HCT116 (cell line): ENCODE measurements at regions not wholly inside any gene's neighbourhood (a gene's known extent, or its start where the extent isn't known, plus 50 kb on each side); places are given as distances from the start of the nearest gene placed in this dataset.

ENCODE experiments used
- EGR1 ChIP-seq: IDR thresholded peaks from 2 replicates; pipeline ENCODE4 v1.6.1; 2012; ENCODE audit warnings: low read depth
- EZH2 ChIP-seq: fragments of 200-600 bp; sonication (generic); IDR thresholded peaks from 2 replicates; pipeline ENCODE4 v1.6.1; 2017; ENCODE audit warnings: antibody characterized with exemption, mixed run types
- JUND ChIP-seq: IDR thresholded peaks from 2 replicates; pipeline ENCODE4 v1.6.1; 2012
- POLR2A ChIP-seq: IDR thresholded peaks from 2 replicates; pipeline ENCODE4 v1.7.0; 2011; ENCODE audit warnings: borderline replicate concordance; ENCODE audit not compliant: insufficient read depth, insufficient read length; ENCODE audit errors: extremely low read depth
- POLR2AphosphoS5 ChIP-seq: IDR thresholded peaks from 2 replicates; pipeline ENCODE4 v1.6.1; 2011; ENCODE audit warnings: mild to moderate bottlenecking, low read depth, low read length, moderate library complexity
- RAD21 ChIP-seq: IDR thresholded peaks from 2 replicates; pipeline ENCODE4 v1.6.1; 2012; ENCODE audit warnings: low read depth, mild to moderate bottlenecking
- SRF ChIP-seq: IDR thresholded peaks from 2 replicates; pipeline ENCODE4 v1.6.1; 2012; ENCODE audit warnings: low read depth
- YY1 ChIP-seq: IDR thresholded peaks from 2 replicates; pipeline ENCODE4 v1.6.1; 2011; ENCODE audit warnings: low read length, low read depth, moderate library complexity, mild to moderate bottlenecking; ENCODE audit not compliant: insufficient replicate concordance; ENCODE audit errors: extremely low read depth
- ZFX ChIP-seq: fragments of 450-650 bp; IDR thresholded peaks from 2 replicates; pipeline ENCODE4 v1.6.1; 2017
- ZNF274 ChIP-seq: fragments of 200-500 bp; sonication (Bioruptor generic); IDR thresholded peaks from 2 replicates; pipeline ENCODE4 v1.6.1; 2014; ENCODE audit warnings: mild to moderate bottlenecking, low read depth, low read length, inconsistent platforms
- TF ChIP-seq, protein P1 (sequence below), 3 experiments: fragments of 200-600 bp in 1 of 3; sonication (generic) in 1 of 3; IDR thresholded peaks in 2 of 3; conservative IDR thresholded peaks in 1 of 3; 2 replicates each; pipeline ENCODE4 v1.5.1; 2012 to 2017; ENCODE audit warnings: low read depth in 2 of 3, low read length in 2 of 3, antibody characterized with exemption in 1 of 3, borderline replicate concordance in 1 of 3, control low read depth in 1 of 3, mild to moderate bottlenecking in 1 of 3, mixed read lengths in 1 of 3, mixed run types in 1 of 3, moderate library complexity in 1 of 3; ENCODE audit not compliant: insufficient read depth in 1 of 3
- TF ChIP-seq, protein P2 (sequence below): IDR thresholded peaks from 2 replicates; pipeline ENCODE4 v1.6.1; 2012

GRCh38 chr9:109834855-109835254, 54.9 kb downstream of the PALM2AKAP2 start:
- TF ChIP-seq POLR2A = no peak
- no peak for TF ChIP-seq POLR2AphosphoS5
- TF ChIP-seq, protein P1, sequence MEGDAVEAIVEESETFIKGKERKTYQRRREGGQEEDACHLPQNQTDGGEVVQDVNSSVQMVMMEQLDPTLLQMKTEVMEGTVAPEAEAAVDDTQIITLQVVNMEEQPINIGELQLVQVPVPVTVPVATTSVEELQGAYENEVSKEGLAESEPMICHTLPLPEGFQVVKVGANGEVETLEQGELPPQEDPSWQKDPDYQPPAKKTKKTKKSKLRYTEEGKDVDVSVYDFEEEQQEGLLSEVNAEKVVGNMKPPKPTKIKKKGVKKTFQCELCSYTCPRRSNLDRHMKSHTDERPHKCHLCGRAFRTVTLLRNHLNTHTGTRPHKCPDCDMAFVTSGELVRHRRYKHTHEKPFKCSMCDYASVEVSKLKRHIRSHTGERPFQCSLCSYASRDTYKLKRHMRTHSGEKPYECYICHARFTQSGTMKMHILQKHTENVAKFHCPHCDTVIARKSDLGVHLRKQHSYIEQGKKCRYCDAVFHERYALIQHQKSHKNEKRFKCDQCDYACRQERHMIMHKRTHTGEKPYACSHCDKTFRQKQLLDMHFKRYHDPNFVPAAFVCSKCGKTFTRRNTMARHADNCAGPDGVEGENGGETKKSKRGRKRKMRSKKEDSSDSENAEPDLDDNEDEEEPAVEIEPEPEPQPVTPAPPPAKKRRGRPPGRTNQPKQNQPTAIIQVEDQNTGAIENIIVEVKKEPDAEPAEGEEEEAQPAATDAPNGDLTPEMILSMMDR (IDR thresholded peaks at IDR 0.05 in 2 of 3, conservative IDR thresholded peaks at IDR 0.05 in 1 of 3; ENCODE audit: borderline replicate concordance in 1 of 3, insufficient read depth in 1 of 3, low read depth in 2 of 3, low read length in 2 of 3) = no peak
- TF ChIP-seq, protein P2, sequence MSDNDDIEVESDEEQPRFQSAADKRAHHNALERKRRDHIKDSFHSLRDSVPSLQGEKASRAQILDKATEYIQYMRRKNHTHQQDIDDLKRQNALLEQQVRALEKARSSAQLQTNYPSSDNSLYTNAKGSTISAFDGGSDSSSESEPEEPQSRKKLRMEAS = no peak
- no peak for TF ChIP-seq RAD21
- TF ChIP-seq JUND = no peak
- TF ChIP-seq SRF = no peak
- no peak for TF ChIP-seq YY1
- no peak for TF ChIP-seq EGR1
- no peak for TF ChIP-seq ZNF274
- no peak for TF ChIP-seq ZFX
- TF ChIP-seq EZH2 = no peak
